HG03108 (cell line): ENCODE measurements at regions not wholly inside any gene's neighbourhood (a gene's known extent, or its start where the extent isn't known, plus 50 kb on each side); places are given as distances from the start of the nearest gene placed in this dataset.
"Not testable (repeated sequence)": the region's sequence is repeated elsewhere in the genome, so short reads cannot be mapped to it uniquely, and the experiment has no call there.

Experiments used
- ATAC-seq: cut with Tn5 transposase; IDR thresholded peaks from one replicate; pipeline ENCODE4 v1.9.1; 2021; ENCODE audit warnings: moderate library complexity; ENCODE audit not compliant: unreplicated experiment

DNA sequence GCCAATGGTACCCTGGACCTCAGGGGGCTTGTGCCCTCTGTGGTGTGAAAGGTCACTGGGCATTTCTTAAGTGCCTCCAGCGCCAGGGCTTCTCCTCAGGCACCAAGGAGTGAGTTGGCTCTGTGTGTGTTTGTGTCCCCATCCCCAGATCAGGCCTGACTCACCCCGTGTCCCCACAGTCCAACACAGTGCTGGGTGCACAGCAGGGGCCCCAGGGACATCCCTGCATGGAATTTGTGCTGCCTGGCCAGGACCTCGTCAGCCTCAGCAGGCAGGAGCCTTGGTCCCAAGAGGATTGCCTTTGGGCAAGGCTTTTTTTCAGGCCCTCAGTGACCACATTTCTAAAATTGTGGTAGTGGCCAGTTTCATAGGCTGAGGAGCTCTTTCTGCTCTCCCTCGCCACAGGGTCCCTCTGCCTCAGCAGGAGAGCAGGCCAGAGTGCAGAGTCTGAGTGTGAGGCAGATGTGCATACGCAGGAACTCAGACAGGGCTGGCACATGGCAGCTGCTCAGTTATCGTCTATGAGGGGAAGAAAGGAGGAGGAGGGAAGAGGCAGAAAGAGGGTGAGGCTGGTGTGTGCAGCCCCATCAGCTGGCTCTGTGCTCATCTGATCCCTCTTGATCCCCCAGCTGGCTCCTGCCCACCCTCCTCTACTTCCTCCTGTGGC is 215.6 kb downstream of the RPLP1 start:
- ATAC-seq = no peak

DNA sequence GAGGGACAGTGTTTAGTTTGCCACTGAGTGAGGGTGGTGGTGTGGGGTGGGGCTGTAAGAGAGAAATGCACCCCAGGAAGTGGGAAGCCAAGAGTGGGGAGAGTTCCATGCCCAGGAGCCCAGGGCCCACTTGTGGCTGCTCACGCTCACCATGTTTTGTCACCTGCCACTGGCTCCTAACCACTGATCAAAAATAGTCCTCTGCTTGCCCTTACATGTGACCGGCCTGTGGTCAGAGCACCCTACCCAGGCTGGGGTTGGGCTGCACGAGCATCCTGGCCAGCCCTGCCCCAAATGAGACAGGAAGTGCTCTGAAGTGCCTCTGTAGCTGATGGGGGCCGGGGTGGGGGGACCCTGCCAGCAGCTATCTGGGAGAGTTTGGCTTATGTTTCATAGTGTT is 216.3 kb downstream of the RPLP1 start:
- peak; percentile 62 for ATAC-seq

DNA sequence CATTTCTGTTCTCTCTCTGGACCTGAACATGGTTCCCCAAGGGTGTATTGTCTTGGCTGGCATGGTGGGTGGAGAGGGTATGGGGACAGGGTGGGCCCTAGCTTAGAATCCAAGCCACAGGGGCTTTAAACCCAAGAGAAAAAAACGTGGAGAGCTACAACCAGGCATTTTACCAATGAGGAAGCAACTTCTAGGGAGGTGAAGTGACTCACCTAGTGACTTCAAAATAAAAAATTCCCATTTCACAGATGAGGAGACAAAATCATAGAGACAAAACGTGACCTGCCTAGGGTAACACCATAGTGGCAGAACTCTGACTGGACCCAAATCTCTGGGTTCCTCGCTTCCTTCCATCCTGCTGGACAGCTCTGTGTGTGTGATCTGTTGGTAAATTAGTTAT is 216.8 kb downstream of the RPLP1 start:
- ATAC-seq = no peak

DNA sequence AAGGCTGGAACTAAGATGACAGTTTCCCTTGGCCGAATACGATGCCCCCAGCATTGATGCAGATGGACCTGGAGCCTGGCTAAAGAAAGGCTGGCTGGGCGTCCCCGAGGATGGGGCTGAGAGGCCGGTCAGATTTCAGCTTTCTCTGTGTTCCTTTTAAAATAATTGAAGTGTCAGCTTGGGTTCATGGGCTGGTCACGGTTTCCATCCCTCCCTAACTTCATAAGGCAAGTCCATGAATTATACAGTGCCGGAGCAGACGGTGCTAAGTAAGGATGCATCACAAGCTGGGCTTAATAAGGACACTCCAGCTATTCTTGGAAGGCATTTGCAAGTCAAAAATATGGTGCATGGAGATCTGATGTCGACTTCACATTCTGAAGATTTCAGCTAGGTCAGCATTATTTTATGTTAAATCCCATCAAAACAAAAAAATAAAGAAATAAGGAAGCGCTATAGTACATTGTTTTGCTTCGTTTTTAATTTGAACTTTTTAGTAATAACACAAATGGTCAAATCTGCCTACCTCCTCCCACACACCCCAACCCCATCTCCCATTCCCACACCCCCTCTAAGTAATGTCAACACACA is 220.8 kb downstream of the RPLP1 start:
- ATAC-seq = no peak

DNA sequence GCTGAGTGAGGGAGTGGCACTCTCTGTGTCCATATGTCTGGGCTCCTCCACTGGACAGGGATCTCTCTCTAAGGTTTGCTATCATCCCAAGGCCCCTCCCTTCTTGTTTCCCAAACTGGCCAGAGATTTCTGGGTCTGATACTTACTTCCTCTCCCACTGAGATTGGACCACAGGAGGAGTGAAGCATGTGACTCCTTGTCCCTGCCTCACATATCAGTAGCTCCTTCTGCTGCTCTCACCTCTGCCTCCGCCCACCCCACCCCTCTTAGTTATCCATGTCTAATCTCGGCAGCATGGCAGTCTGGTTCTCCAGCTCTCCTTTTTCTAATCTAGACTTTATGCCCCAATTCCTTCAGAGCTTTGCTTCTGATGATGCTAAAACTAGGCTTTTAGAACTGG is 223.1 kb downstream of the RPLP1 start:
- ATAC-seq = no peak

DNA sequence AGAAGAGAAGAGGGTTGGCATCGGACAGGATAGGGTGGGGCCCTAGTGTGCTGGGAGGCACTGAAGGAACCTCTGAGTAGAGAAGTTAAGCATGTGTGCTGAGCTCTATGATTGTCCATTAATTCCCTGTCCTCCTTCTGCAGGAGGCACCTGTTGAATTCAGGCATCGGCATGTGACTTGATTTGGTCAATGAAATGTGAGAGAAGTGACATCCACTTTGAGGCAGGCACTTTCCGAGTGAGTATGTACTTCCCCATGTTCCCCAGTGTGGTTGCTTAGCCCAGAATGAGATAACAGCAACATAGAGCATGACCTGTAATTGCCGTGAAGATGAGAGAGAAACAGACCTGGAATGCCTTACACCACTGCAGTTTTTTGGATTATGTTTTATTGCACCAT is 224.8 kb downstream of the RPLP1 start:
- ATAC-seq = no peak

DNA sequence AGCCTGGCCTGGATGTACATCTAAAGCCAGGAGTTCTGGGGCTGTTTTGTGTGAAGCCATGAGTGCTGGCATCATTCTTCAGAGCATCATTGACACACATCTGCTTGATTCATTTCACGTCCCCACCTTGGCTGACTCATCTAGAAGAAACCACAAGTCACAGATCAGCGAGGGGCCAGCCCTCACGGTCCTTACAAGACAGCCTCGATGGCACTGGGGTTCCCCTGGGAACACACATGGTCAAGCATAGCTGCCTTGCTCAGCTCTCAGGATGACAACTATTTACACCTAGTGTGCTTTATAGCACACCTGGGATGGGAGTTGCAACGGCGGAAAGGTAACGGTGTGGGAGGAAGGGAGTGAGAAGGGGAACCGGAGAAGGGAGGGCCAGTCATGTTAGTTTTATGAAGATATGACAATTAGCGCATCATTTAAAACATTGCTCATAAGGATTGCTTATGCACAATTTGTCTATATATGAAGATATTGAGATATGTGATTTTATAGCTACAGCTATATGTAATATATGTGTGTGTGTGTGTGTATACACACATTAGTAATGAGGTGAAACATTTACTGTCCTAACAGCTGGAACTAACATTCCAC is 227.1 kb downstream of the RPLP1 start:
- peak; percentile 95 for ATAC-seq

DNA sequence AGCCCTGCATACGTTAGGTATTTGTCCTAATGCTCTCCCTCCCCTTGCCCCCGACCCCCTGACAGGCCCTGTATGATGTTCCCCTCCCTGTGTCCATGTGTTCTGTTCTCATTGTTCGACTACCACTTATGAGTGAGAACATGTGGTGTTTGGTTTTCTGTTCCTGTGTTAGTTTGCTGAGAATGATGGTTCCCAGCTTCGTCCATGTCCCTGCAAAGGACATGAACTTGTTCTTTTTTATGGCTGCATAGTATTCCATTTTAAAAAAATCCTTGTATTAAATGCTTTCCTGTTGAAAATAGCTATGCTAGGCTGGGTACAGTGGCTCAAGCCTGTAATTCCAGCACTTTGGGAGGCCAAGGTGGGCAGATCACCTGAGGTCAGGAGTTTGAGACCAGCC is 232.2 kb downstream of the RPLP1 start:
- ATAC-seq = not testable (repeated sequence)

DNA sequence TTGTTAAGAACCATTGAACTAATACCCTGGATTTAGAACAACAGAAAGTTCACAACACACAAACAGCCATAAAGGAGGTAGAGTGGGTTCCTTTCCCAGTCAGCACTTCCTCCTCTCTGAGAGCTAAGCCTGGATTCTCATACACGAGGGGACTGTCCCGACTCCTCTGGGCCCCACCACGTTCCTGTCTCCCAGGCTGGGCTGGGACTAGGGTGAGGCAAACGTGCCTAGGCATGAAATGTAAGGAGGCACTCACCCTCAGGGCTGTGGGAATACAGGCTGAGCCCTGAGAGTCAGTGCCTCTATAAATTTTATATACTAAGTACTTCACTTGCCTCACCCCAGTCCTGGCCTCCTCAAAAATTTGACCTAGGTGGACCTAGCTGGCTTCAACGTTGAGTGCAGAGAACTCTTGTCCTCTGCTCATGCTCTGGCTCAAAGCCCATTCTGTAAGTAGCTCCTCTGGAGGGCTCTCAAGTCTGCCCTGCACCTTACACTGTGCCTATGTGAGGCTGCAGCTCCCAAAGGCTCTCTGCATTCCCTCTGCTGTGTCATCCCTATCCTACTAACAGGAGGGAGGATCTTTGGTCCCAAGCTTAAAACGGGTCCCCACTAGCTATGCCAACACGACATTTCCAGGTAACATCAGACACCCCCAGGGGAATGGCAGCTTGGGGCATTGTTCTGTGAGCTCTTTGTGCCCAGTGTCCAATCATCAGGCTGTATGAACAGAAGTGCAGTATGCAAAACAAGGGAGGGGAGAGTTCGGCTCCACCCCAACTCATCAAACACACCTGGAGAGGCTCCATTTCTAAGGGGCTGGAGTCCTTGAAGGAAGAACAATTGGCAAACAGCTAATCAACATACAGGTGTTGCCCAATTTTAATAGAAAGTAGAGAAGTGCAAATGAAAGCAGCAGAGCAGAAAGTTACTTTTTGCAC is 233.2 kb downstream of the RPLP1 start:
- no peak for ATAC-seq

DNA sequence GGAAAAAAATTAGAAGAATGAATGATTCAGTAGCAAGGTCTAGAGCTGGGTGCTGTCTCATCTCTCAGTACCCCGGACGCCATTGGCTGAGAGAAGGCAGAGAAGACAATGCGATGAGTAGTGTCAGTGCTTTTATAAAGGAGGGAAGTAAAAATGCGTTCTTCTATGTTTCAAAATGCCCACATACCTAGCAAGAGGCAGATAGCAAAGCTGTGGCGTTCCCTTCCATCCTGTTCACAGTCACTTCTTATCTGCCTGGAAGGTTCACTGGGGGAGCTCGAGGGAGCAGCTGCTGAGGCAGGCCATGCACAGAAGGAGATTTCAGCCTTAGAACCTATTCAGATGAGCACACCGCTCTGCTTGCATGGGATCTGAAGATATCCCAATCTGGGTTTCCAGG is 234.0 kb downstream of the RPLP1 start:
- no peak for ATAC-seq

DNA sequence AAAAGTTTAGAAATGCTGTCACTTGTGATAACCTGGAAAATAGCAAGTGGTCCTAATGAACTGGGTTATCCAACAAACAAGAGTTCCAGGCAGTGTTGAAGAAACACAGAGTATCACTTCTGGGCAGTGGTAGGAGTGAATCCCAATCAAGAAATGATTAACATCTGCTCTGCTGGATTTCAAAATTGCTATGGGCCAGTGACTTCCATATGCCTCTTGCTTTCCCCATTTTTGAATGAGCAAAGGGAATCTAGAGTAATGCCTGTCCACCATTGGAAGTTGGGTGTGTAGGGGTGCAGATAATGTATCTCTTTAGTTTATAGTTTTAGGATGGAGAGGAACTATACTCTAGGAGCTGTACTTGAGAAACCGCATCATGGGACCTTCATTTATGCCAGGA is 236.5 kb downstream of the RPLP1 start:
- no peak for ATAC-seq

DNA sequence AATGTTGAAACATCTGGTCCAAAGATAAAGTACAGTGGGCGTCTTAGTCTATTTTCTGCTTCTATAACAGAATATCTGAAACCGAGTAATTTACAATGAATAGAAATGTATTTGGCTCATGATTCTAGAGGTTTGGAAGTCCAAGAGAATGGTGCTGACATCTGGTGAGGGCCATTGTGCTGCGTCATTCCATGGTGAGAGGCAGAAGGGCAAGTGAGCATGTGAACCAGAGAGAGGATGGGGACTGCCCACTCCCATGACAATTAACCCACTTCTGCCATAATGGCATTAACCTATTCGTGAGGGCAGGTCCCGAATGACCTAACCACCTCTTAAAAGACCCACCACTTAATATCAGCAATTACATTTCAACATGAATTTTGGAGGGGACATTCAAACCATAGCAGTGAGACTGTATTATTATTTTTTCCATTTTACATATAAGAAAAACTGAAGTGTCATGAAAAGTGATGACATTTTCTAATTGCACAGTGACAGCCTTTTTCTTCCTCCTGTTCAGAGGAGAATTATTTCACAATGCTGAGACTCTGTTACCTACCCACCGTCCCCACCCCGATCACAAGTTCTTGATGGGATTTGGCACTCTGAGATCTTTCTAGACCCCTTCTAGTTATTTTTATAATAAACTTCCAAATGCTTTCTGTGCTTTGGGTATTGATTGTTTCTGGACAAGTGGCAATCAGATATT is 238.8 kb downstream of the RPLP1 start:
- ATAC-seq = no peak

DNA sequence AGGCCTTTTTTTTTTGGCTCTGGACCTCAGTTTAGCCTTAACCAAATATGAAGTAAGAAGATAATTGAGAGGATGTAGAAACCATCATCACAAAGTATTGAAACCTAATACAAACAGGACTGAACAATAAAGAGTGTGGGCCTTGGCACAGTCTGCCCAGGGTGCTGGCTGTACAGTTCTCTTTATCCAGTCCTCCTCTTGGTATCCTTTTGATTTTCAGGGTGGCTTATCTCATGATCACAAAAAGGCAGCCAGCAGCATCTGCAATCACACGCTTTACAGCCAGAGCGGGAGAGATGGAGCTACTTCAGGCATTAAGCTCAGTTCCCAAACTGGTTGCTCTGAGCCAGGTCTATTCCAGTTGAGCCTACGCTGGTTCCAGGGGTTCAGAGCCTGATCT is 239.7 kb downstream of the RPLP1 start:
- ATAC-seq = no peak

DNA sequence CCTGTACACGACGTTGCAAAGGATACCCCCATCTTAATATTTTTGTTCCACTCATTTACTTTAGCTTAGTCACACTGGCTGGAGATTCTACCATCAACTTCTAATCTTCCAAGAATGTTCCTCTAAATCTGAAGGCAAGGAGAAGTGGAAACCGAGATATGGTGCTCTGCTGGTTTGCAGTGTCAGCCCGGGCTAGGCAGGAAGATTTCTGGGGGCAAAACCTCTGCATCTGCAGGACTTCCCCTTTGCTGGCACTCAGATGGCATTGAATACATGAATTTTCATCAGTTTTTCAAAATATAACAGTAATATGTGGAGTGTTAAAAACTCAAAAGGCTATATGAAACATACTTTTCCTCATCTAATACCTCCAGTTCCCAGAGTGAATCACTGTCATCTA is 240.4 kb downstream of the RPLP1 start:
- no peak for ATAC-seq

DNA sequence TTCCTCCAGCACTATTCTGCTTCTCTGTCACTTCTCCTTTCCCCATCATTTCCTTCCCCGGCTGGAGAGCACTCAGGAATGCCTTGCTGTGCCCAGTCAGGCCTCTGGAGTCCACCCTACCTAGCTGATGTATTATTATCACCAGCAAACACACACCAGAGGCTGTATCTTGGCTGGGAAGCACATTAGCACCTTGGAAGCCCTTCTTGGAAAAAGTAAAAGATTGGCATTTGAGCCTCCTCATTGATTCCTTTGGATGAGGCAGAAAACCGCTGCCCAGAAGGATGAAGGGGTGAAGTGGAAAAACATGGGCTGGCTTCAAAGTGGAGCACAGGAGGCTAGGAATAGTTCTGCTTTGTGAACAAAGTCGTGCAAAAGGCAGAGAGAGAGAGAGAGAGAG is 244.3 kb downstream of the RPLP1 start:
- ATAC-seq = no peak

DNA sequence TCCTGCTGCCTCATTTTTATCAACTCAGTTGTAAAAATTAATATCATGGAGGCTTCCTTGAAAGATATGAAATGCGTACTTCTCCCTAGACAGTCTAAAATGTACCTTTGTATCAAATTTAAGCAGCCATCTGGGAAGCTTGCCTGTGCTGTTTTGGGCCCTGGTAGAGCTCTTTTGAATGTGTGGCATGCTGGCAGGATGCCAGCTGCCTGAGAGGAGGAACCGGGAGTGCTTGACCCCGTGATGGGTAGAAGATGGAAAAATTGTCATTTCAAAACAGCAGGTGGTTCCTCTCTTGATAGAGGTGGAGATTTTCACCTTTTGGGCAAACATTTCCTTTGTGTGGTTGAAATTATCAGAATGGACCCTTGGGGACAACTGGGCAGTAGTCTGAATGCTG is 245.3 kb downstream of the RPLP1 start:
- no peak for ATAC-seq

DNA sequence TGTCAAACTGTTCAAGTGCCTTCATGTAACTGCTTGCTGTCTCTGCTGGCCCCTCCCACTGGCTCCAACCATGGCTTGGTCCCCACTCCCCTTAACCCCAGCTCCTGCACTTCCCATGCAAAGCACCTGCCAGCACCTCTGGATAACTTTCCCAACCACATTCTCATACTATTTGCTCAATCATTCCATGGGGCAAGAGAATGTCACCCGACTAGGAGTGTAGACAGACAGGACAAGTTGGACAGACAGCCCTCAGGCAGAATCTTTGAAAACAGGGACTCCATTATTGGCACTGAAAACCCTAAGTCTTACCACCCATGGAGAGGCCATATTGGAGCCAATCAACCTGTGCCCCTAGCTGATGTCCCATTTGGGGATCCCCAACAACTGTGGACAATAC is 246.5 kb downstream of the RPLP1 start:
- ATAC-seq = no peak

DNA sequence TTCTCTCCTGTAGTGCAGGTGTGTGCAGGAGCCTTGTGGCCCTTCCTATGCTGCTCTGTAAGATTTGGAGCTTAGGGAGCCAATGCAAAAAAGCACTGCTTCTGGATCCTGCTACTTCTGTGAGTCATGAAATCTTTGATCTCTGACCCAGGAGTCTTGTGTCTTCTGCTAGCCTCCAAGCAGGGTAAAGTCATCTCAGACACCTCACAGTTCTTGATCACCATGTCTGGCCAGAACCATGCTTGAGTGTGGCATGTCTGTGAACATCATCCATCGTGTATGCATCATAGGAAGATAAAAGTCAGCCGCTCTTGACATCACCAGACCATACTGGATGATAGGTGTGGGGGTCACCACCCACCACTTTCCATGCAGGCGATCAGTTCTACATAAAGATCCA is 247.8 kb downstream of the RPLP1 start:
- ATAC-seq = no peak

DNA sequence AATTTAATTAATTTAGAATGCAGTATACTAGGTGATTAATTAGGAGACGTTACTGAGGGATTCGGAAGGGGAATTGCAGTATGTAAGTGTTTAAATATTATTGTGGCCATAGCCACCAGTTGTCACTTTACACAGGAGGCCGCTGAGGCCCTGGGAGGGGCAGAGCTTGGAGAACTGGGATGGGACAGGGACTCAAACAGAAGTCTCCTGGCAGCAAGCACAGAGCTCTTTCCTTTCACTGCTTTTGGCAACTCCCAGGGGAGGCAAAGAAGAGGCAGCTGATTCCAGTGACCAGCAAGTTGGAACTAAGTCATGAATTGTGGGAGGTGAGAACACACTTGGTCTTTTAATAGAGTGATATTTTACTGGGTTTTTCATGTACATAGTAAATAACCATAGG is 248.6 kb downstream of the RPLP1 start:
- no peak for ATAC-seq

DNA sequence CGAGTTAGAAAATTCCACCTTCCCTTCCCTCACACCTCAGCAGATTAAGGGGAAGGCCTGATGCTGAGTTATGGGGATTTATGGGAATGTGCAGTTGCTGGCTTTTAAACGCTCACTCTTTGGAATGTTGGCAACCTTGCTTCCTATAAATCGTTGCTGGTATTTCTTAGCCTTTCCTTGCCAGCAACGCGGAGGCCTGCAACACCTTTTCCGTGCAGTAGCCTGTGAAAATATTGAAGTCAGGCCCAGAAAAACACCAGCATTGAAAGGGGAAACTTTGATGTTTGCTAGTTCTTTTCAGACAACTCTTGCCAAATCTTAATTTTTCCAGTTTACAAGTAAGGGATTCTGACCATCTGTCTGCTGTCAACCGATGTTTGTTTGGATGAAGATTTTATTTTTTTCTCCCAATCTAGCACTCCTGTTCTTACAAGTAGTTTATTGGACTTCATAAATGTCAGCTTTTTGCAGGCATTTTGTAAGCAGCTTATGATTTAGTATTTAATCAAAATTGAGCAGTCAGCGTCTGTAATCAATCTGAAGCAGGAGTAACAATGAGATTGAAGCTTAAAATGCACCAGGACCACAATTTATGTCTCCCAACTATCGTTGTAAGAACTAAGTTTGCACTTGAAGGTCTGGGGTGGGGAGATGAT is 251.0 kb downstream of the RPLP1 start:
- no peak for ATAC-seq

DNA sequence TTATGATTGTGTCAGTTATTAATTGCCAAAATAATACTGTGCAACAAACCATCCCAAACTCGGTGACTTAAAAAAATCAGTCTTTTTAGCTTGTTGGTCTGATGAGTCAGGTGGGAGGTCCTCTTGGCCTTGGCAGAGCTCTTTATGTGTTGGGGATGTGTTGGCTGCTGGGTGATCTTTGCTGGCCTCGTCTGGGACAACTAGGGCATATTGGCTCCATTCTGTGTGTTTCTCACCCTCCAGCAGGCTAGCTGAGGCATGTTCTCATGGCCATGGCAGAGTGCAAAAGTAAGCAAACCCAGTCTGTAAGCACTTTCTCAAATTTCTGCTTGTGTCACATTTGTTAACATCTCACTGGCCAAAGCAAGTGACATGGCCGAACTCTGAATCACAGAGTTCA is 251.6 kb downstream of the RPLP1 start:
- no peak for ATAC-seq
